Peyer's patch (tissue), 4 donors: ENCODE measurements at regions not wholly inside any gene's neighbourhood (a gene's known extent, or its start where the extent isn't known, plus 50 kb on each side); places are given as distances from the start of the nearest gene placed in this dataset.

Experiments
- DNase-seq, 3 donors: peaks; one replicate each; pipeline ENCODE4 v3.0.0-alpha.2; 2017 to 2019
- H3K27ac ChIP-seq, 4 donors: fragments of 200-600 bp; sonication (generic); one replicate each; pipeline ENCODE4 v1.5.1; 2016 to 2019
- H3K27me3 ChIP-seq, 2 donors: fragments of 200-600 bp; sonication (generic); one replicate each; pipeline ENCODE4 v1.5.1; 2019
- H3K36me3 ChIP-seq, 3 donors: fragments of 200-600 bp; sonication (generic); one replicate each; pipeline ENCODE4 v1.5.1; 2016 to 2019
- H3K4me1 ChIP-seq, 4 donors: fragments of 200-600 bp; sonication (generic); one replicate each; pipeline ENCODE4 v1.5.1; 2016 to 2019
- H3K4me3 ChIP-seq, 4 donors: fragments of 200-600 bp; sonication (generic); 1 replicate in 3 of 4; 2 replicates in 1 of 4; pipeline ENCODE4 v1.5.1; 2016 to 2019; ENCODE audit warnings: mild to moderate bottlenecking in 1 of 4
- H3K9me3 ChIP-seq, 4 donors: fragments of 200-600 bp; sonication (generic); one replicate each; pipeline ENCODE4 v1.5.1; 2016 to 2019; ENCODE audit warnings: mild to moderate bottlenecking in 1 of 4
- CTCF ChIP-seq, 6 experiments: fragments of 450-650 bp in 4 of 6; fragments of 200-600 bp in 2 of 6; sonication (generic) in 1 of 6; IDR thresholded peaks; one replicate each; pipeline ENCODE4 v1.5.1; 2017 to 2019; ENCODE audit warnings: antibody characterized with exemption in 6 of 6, mild to moderate bottlenecking in 3 of 6, moderate library complexity in 1 of 6
- POLR2A ChIP-seq, 2 donors: fragments of 450-650 bp; IDR thresholded peaks; one replicate each; pipeline ENCODE4 v1.5.1; 2017; ENCODE audit warnings: antibody characterized with exemption in 2 of 2, mild to moderate bottlenecking in 2 of 2, moderate library complexity in 2 of 2

GRCh38 chr2:43052204-43052943, 174.0 kb downstream of the ZFP36L2 start:
- peak overlapping the region in 2 of 4 donors; percentile 40 to 63 for H3K27ac ChIP-seq
- TF ChIP-seq CTCF (IDR thresholded peaks at IDR 0.05) (no peak), POLR2A (IDR thresholded peaks at IDR 0.05) (no peak)
- peak in 1 of 3 donors; percentile 28 for DNase-seq

GRCh38 chr2:43051338-43051737, 175.1 kb downstream of the ZFP36L2 start:
- no peaks in the 10 kb centered on the region for H3K9me3 ChIP-seq
- no peak overlapping the region for H3K4me3 ChIP-seq
- H3K36me3 ChIP-seq = no peaks in the 10 kb centered on the region
- no peaks in the 10 kb centered on the region for H3K27me3 ChIP-seq
- peak overlapping the region in 2 of 4 donors; percentile 31 to 42 for H3K27ac ChIP-seq
- peak in 2 of 3 donors; percentile 73 to 81 for DNase-seq
- TF ChIP-seq CTCF (IDR thresholded peaks at IDR 0.05) (no peak), POLR2A (IDR thresholded peaks at IDR 0.05) (no peak)
- peaks cover 0 to 14% (median 3%) of the 10 kb centered on the region in 4 donors for H3K4me1 ChIP-seq

More at GRCh38 chr2:43052204-43052943, 174.0 kb downstream of the ZFP36L2 start:
- Histone ChIP-seq H3K4me1 (peaks cover 0 to 14% (median 3%) of the 10 kb centered on the region in 4 donors), H3K36me3 (no peaks in the 10 kb centered on the region), H3K4me3 (no peak overlapping the region), H3K9me3 (no peaks in the 10 kb centered on the region), H3K27me3 (no peaks in the 10 kb centered on the region)

- Histone ChIP-seq H3K27ac (peak overlapping the region in 2 of 4 donors; percentile 31 to 42), H3K4me1 (peaks cover 0 to 14% (median 3%) of the 10 kb centered on the region in 4 donors), H3K27me3 (no peaks in the 10 kb centered on the region), H3K9me3 (no peaks in the 10 kb centered on the region), H3K4me3 (no peak overlapping the region), H3K36me3 (no peaks in the 10 kb centered on the region)
- TF ChIP-seq POLR2A (IDR thresholded peaks at IDR 0.05) (no peak), CTCF (IDR thresholded peaks at IDR 0.05) (no peak)
- DNase-seq = peak in 1 of 3 donors; percentile 49
These were observed 175.5 kb downstream of the ZFP36L2 start for GRCh38 chr2:43050866-43051265.

- Histone ChIP-seq H3K27me3 (no peaks in the 10 kb centered on the region), H3K36me3 (no peaks in the 10 kb centered on the region), H3K9me3 (no peaks in the 10 kb centered on the region), H3K4me1 (peaks cover 0 to 14% (median 3%) of the 10 kb centered on the region in 4 donors), H3K27ac (peak overlapping the region in 1 of 4 donors; percentile 31), H3K4me3 (no peak overlapping the region)
- TF ChIP-seq POLR2A (IDR thresholded peaks at IDR 0.05) (no peak), CTCF (IDR thresholded peaks at IDR 0.05) (no peak)
- DNase-seq = peak in 1 of 3 donors; percentile 30
These were observed 176.3 kb downstream of the ZFP36L2 start for GRCh38 chr2:43049836-43050801.

- Histone ChIP-seq H3K36me3 (no peaks in the 10 kb centered on the region), H3K27me3 (no peaks in the 10 kb centered on the region), H3K27ac (no peak overlapping the region), H3K9me3 (no peaks in the 10 kb centered on the region), H3K4me3 (no peak overlapping the region), H3K4me1 (peaks cover 0 to 14% (median 2%) of the 10 kb centered on the region in 4 donors)
- TF ChIP-seq POLR2A (IDR thresholded peaks at IDR 0.05) (no peak), CTCF (IDR thresholded peaks at IDR 0.05) (no peak)
- peak in 1 of 3 donors; percentile 22 for DNase-seq
These were observed 179.1 kb downstream of the ZFP36L2 start for GRCh38 chr2:43047187-43047780.
